Kidney epithelial cell (primary cell): ENCODE measurements at regions not wholly inside any gene's neighbourhood (a gene's known extent, or its start where the extent isn't known, plus 50 kb on each side); places are given as distances from the start of the nearest gene placed in this dataset.

ENCODE experiments used
- DNase-seq: peaks from one replicate; pipeline ENCODE4 v3.0.0-alpha.2; 2010; ENCODE audit warnings: low read depth
- H3K27me3 ChIP-seq: 2 replicates; pipeline ENCODE4 v1.6.0; 2011; ENCODE audit warnings: low read length; ENCODE audit not compliant: control insufficient read depth, insufficient read depth
- H3K36me3 ChIP-seq: 2 replicates; pipeline ENCODE4 v1.5.1; 2011; ENCODE audit warnings: low read length; ENCODE audit not compliant: control insufficient read depth, insufficient read depth
- H3K4me3 ChIP-seq: 2 replicates; pipeline ENCODE4 v1.5.1; 2011; ENCODE audit warnings: low read depth, mild to moderate bottlenecking, control low read depth, low read length
- TF ChIP-seq, protein P1 (sequence below): IDR thresholded peaks from 2 replicates; pipeline ENCODE4 v1.5.1; 2011; ENCODE audit warnings: mild to moderate bottlenecking, moderate library complexity, low read length, control low read depth, inconsistent platforms; ENCODE audit not compliant: insufficient read depth, poor library complexity, severe bottlenecking

DNA sequence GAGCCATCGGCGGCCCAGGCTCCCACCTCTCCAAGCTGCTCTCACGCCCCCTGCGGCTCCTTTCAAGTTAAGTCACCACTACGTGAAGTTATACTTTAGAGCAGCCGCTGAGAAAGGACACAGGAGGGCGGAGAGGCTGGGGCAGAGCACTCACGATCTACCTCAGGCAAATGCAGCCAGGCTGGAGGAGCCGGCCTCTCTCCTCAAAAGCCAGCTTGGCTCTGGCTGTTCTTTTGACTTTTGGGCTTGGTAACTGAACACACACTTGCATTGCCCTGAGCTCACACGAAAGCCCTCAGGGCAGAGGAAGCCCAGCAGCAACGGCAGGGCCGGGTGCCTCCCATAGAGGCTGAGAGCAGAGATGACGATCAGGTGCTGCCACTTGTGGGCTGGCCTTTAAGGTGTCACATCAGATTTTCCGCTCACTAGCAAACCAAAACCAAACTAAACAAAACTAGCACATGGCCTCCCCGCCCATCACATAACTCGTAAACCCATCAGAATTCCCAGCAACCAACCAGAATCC, 75.2 kb downstream of the PITPNM2 start:
- H3K27me3 ChIP-seq, result no peaks in the 10 kb centered on the region
- no peak overlapping the region for H3K4me3 ChIP-seq
- TF ChIP-seq, protein P1, sequence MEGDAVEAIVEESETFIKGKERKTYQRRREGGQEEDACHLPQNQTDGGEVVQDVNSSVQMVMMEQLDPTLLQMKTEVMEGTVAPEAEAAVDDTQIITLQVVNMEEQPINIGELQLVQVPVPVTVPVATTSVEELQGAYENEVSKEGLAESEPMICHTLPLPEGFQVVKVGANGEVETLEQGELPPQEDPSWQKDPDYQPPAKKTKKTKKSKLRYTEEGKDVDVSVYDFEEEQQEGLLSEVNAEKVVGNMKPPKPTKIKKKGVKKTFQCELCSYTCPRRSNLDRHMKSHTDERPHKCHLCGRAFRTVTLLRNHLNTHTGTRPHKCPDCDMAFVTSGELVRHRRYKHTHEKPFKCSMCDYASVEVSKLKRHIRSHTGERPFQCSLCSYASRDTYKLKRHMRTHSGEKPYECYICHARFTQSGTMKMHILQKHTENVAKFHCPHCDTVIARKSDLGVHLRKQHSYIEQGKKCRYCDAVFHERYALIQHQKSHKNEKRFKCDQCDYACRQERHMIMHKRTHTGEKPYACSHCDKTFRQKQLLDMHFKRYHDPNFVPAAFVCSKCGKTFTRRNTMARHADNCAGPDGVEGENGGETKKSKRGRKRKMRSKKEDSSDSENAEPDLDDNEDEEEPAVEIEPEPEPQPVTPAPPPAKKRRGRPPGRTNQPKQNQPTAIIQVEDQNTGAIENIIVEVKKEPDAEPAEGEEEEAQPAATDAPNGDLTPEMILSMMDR, result peak; percentile 19
- H3K36me3 ChIP-seq, result no peaks in the 10 kb centered on the region
- DNase-seq, result no peak

DNA sequence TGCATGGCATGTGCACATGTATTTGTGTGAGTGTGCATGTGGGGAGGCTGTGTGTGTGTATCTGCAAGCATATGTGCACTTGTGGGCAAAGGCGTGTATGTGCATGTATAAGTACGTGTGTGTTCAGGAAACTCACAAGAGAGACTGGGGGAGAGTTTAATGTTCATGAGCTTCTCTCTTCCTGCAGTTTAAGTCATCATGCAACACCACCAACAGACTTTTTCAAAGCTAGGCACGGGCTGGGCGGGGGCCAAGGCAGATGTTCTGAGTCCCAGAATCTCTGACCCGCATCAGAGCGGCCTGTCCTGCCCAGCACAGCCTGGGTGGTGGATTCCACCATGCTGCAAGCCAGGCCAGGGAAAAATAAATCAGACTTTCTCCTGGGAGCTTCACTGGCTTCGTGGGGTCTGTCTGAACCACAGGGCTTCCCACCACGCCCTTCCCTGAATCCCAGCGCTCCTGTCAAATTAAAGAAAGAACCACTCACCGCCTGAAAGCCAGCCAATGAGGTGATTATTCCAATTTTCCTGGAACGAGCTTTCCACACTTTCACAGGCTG, 75.7 kb downstream of the PITPNM2 start:
- Histone ChIP-seq H3K27me3 (no peaks in the 10 kb centered on the region), H3K4me3 (no peak overlapping the region), H3K36me3 (no peaks in the 10 kb centered on the region)
- DNase-seq, result no peak
- TF ChIP-seq, protein P1, result no peak

DNA sequence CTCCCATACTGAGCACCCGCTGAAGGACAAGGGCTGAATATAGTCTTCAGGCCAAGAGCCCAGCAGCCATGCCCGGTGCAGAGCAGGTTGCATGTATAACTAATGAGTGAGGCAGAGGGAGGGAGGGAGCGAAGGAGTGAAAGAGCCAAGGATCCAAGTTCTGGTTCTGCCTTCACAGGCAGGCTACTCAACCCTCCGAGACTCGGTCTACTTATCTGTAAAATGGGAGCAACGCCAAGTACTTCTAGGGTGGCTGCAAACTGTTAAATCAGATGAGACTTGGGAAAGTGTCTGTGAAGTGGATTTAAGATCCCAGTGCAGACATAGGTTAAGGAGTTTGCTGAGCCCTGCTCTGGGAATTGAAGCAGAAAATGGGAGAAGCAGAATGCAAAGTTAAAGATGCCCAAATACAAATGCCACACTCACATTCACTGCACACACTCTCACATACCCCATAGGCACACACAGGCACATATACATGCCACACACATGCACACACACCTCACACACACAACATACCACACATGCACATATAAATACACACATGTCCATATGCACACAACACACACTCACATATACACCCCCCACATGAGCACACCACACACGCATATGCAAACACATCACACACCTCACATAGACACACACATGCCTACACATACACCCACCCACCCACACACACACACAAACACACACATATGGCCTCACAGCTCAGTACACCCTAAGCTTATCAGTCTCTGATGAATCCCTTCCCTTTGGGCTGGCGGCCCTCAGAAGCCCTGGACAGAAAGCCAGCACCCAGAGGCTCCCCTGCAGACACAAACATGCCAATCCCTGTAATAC, 76.7 kb downstream of the PITPNM2 start:
- TF ChIP-seq, protein P1, result no peak
- DNase-seq, result no peak
- Histone ChIP-seq H3K4me3 (no peak overlapping the region), H3K36me3 (no peaks in the 10 kb centered on the region), H3K27me3 (no peaks in the 10 kb centered on the region)

DNA sequence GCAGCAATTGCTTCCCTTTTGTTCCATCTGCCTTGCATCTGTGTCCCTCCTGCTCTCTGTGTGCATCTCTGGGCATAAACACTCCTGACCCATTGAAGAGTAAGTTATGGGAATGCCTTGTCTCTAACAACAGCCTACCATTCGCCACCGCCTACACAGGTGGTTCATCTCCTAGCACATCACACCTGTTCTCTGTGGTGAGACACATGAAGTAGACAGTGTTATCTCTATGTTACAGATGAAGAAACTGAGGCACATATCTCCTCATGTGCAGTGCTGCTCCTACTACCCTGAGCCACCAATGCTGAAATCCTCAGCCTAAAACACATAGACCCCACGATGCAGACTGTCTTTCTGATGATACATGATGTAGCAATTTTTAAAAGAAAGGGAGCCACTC, 77.6 kb downstream of the PITPNM2 start:
- Histone ChIP-seq H3K36me3 (no peaks in the 10 kb centered on the region), H3K27me3 (no peaks in the 10 kb centered on the region), H3K4me3 (no peak overlapping the region)
- DNase-seq, result no peak
- TF ChIP-seq, protein P1, result no peak

DNA sequence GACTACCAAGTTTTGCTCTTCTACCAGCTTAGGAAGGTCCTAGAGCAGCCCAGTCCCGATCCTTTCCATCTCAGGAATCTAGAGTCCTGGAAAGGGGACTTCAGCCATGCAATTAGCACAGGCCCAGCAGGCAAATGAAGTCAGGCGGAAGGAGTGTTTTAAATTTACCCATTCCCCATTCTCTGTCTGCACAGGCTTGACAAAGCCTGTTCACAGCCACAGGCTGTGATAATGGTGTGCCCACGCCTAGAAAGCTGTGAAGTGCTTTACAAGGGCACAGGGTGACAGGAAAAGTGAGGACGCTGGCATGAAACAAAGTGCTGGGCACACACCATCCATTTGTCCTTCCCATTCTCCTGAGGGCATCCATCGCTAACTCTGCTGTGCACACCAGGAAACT, 79.0 kb downstream of the PITPNM2 start:
- no peaks in the 10 kb centered on the region for H3K27me3 ChIP-seq
- no peak for DNase-seq
- H3K4me3 ChIP-seq, result no peak overlapping the region
- H3K36me3 ChIP-seq, result no peaks in the 10 kb centered on the region
- TF ChIP-seq, protein P1, result no peak
